ENCODE measurements at regions not wholly inside any gene's neighbourhood (a gene's known extent, or its start where the extent isn't known, plus 50 kb on each side); places are given as distances from the start of the nearest gene placed in this dataset.

DNA sequence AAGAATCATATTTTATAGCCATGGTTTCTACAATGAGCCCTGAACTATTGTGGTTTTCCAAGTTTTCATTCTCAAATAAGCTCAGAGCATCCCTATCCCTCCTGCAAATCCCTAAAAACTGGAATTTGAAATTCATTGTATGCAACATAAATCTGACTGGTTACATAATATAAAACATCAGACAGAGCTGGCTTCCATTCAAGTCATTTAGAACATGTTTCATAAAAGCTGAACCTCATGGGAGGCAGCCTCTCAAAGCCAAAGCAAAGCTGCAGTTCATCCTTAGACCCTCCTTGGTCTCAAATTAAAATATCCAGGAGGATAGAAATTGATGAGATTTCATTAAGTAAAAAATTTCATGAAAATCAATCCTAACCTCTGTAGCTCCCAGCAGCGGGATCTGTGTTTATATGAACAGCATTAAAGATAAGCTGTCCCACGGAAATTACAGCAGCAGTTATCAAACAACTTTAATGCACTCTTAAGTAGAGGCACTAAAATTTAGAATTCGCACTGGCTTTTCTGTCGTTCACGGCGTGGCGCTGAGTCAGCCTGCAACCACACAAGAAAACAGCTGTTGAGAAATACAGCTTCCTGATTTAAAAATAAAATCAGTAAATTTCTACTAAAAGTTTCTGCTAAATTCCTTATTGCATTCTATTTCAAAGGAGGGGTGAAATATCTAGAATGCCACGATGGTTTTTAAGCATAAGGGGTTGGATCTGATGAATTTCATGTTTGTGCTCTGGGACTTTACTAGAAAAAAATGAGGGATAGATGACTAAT is 99.9 kb upstream of the TIAM1 start:
- TF ChIP-seq, protein P1, sequence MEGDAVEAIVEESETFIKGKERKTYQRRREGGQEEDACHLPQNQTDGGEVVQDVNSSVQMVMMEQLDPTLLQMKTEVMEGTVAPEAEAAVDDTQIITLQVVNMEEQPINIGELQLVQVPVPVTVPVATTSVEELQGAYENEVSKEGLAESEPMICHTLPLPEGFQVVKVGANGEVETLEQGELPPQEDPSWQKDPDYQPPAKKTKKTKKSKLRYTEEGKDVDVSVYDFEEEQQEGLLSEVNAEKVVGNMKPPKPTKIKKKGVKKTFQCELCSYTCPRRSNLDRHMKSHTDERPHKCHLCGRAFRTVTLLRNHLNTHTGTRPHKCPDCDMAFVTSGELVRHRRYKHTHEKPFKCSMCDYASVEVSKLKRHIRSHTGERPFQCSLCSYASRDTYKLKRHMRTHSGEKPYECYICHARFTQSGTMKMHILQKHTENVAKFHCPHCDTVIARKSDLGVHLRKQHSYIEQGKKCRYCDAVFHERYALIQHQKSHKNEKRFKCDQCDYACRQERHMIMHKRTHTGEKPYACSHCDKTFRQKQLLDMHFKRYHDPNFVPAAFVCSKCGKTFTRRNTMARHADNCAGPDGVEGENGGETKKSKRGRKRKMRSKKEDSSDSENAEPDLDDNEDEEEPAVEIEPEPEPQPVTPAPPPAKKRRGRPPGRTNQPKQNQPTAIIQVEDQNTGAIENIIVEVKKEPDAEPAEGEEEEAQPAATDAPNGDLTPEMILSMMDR (IDR thresholded peaks at IDR 0.05), result no peak
- no peak for TF ChIP-seq POLR2A (IDR thresholded peaks at IDR 0.05)
- no peak for TF ChIP-seq POLR2AphosphoS5 (IDR thresholded peaks at IDR 0.05; ENCODE audit: insufficient read depth in 1 of 2, low read depth in 1 of 2)
